D721Med (cell line): ENCODE measurements at regions not wholly inside any gene's neighbourhood (a gene's known extent, or its start where the extent isn't known, plus 50 kb on each side); places are given as distances from the start of the nearest gene placed in this dataset.

Experiments
- DNase-seq: peaks from one replicate; pipeline ENCODE4 v3.0.0; 2011; ENCODE audit warnings: low spot score; ENCODE audit not compliant: insufficient read length
- FAIRE-seq: peaks from 2 replicates; lab custom pipeline; 2011; peaks lifted over from hg19 to GRCh38; lab: Jason Lieb, UNC
- CTCF ChIP-seq: IDR thresholded peaks from 2 replicates; pipeline ENCODE4 v1.5.1; 2012; ENCODE audit warnings: mild to moderate bottlenecking, control low read depth; ENCODE audit not compliant: insufficient read depth; ENCODE audit errors: missing control alignments

GRCh38 chr5:112563169-112563826 lies 144.2 kb upstream of the EPB41L4A start:
- FAIRE-seq (no peak), DNase-seq (no peak)
- no peak for TF ChIP-seq CTCF

GRCh38 chr5:112566251-112566650 lies 147.2 kb upstream of the EPB41L4A start:
- no peak for TF ChIP-seq CTCF
- FAIRE-seq (no peak), DNase-seq (no peak)

- no peak for FAIRE-seq
- DNase-seq, result no peak
- TF ChIP-seq CTCF, result no peak
Measured at GRCh38 chr5:112569596-112569995, 150.5 kb upstream of the EPB41L4A start.

- no peak for TF ChIP-seq CTCF
- FAIRE-seq, result no peak
- DNase-seq, result no peak
Measured at GRCh38 chr5:112570708-112571444, 151.8 kb upstream of the EPB41L4A start.

GRCh38 chr5:112573441-112573840 lies 154.4 kb upstream of the EPB41L4A start:
- no peak for TF ChIP-seq CTCF
- no peak for DNase-seq
- no peak for FAIRE-seq

- TF ChIP-seq CTCF, result no peak
- FAIRE-seq, result no peak
- DNase-seq, result no peak
Measured at GRCh38 chr5:112574536-112574935, 155.5 kb upstream of the EPB41L4A start.
